ENCODE measurements at regions not wholly inside any gene's neighbourhood (a gene's known extent, or its start where the extent isn't known, plus 50 kb on each side); places are given as distances from the start of the nearest gene placed in this dataset.

DNA sequence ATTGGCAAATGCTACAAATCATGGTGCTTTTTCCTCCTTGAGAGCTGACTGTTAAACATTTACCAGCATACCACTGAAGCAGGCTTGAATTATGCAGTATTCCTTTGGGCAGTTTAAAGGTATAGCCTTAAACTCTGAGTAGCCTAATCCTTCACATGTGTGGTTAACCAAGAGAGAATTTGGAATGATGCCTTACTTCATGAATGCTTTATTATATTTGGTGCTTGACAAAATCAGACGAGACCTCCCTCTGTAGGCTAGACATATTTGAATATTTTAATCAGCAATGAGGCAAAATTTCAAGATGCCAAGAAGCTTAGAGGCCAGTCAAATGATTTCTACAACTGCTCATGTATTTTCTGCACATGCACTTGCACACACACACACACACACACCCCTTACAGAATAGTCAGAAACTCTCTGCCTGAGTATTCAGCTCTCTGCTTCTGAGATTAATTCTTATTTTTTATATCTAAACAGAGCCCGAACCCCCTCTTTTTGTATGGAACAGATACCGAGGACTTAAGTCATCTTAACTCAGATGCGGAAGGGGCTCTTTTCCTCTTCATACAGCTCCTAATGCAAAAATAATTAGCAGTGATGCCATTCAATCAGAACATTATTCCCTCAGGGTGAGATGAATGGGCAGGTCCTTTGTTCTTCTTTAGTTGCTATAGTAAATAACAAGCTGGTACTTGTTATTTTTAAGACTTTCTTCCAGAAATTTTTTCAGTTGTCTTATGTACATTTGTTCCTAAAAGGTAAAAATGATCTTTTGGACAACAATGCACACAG lies 195.5 kb upstream of the TMC3 start:
- no peak for DNase-seq

DNA sequence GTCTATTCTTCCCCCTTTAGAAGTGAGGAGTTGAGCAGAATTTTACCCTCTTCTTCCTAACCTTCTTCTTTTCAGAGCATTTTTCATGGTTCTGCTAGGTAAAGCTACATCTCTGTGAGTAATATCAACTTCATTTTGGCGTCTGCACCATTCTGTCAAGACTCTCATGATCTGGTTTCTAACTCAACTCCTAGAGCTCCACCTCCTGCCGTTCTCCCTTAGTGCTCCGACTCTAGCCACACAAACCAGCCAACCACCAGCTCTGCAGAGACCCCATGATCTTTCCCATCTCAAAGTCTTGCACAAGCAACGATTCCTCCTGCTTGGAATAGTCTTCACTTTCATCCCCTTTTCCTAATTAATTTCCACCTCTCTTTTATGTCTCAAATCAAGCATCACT lies 193.9 kb upstream of the TMC3 start:
- DNase-seq = no peak

DNA sequence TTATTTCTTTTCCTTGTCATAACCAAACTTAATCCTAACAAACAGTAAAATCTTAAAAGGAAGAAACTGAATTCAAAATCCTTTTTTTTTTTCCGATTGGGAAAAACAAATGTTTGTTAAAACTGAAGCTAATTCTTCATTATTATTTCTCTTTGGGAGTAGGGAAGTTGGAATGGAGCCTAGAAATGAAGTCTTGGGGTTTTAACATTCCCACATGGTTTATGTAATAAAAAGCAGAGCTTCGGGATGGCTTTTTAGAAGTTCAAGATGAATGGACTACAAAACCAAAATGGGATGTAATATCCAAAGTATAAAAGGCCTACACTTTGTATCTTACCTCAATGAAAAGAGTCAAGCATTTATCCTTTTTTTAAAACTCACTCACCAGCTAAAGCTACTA lies 189.0 kb upstream of the TMC3 start:
- DNase-seq = no peak

- DNase-seq = no peak
These were observed 186.4 kb upstream of the TMC3 start for GRCh38 chr15:81560405-81560804.

- no peak for DNase-seq
These were observed 184.0 kb upstream of the TMC3 start for GRCh38 chr15:81558056-81558455.

GRCh38 chr15:81555346-81555745 lies 181.3 kb upstream of the TMC3 start:
- no peak for DNase-seq

GRCh38 chr15:81548365-81549130 lies 174.5 kb upstream of the TMC3 start:
- no peak for DNase-seq

DNA sequence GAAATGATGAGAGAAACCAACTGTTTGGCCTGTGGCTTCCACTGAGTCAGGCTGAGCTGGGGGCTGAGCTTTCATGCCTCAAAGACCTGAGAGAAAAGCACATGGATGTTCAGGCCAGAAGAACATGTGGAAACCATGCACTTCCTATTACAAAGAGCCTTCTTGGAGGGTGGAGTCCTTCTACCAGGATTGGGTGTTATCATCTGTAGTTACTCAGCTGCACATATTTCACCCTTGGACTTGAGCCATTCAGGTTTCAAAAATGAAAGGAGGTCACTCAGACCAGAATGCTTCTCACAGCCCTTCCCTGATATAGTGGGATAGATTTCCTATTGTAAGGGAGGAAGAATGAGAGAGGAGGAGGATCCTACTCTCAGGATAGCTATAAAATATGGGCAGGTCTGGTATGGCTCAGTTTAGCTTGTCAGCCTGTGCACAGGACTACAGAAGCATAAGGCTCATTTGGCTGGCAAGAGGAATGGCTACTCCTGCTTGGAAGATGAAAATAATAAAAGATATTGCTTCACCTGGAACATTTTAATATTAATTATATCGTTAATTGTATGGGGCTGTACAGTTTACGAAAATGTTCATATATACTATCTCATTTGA lies 173.6 kb upstream of the TMC3 start:
- DNase-seq = no peak

DNA sequence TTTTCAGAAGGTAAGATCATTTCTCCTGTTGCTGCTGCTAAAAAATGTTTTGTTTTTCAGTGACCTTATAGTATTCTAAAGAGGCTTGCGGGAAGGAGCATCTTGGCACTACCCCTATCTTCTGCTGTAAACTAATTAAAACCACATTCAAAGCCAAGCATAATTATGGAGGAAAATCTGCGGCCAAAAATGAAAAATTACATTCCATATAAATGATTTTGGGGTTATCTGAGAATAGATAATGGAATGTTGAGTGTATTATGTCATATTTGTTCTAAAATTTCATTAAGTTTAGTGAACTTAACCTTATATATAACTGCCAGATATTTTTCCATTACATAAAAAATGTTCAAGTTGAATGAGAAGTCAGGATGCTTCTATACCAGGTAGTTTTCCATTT lies 170.4 kb upstream of the TMC3 start:
- DNase-seq = no peak

DNA sequence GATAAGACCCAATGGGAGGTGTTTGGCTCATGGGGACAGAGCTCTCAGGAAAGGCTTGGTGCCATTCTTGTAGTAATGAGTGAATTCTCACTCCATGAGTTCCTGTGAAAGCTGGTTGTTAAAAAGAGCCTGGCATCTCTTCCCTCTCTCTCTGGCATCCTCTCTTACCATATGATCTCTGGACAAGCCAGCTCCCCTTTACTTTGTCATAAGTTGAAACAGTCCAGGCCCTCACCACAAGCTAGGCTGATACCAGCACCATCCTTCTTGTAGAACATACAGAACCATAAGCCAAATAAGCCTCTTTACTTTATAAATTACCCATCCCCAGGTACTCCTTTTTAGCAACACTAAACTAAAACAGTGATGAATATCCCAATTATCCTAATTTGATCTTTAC lies 166.9 kb upstream of the TMC3 start:
- DNase-seq = no peak

DNA sequence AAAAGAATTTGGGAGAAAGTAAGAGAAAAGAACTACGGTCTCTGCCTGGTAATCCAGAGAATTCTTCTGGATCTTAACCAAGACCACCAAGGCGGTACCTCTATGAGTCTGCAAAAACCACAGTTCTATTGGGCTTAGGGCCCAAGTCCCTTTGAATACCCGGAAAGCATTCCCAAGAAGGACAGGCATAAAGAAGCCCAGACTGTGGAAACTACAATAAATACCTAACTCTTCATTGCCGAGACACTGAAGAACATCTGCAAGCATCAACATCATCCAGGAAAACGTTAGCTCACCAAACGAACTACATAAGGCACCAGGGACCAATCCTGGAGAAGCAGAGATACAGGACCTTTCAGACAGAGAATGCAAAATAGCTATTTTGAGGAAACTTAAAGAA lies 162.3 kb upstream of the TMC3 start:
- DNase-seq = no peak

- no peak for DNase-seq
These were observed 160.1 kb upstream of the TMC3 start for GRCh38 chr15:81534124-81534523.

DNA sequence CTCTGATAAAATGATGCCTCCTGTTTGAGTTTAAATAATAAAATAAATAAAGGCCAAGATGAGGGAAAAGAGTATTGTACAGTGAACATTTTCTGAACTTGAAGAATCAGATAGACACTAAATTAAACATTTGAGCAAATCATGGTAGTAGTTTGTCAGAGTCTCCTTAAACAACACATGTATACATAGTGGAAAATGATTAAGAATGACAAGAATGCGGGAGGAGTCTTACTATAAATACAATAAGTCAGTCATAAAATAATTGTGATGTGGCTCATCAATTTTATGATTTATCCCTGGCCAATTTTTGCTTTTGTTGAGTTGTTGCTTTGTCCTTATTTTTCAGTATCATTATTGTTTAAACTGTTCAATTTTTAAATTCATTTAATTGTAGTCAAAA lies 158.0 kb upstream of the TMC3 start:
- DNase-seq = no peak

DNA sequence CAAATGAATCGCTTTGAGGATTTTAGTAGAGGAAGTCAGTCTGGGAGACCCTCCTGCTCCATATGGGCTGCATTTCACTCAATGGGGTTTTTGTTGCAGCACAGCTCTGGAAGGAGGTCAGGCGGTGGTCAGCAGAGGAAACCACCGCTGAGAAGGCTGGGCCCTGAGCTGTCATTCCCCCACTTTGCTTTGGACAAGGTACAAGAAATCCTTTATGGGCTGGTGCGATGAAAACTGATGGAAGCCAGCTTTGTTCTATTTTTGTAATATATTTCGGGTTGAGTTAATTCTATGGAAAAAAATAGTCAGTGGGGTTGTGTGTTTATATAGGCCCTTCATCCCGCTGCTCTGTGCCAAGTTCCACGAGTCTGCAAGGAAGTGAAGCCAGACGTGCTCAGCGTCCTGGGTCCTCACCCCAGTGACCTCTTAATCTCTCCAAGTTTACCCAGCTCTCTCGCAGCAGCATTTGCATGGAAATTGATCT lies 157.1 kb upstream of the TMC3 start:
- DNase-seq = no peak

- no peak for DNase-seq
These were observed 156.3 kb upstream of the TMC3 start for GRCh38 chr15:81530271-81530691.

GRCh38 chr15:81529481-81529880 lies 155.5 kb upstream of the TMC3 start:
- no peak for DNase-seq

DNA sequence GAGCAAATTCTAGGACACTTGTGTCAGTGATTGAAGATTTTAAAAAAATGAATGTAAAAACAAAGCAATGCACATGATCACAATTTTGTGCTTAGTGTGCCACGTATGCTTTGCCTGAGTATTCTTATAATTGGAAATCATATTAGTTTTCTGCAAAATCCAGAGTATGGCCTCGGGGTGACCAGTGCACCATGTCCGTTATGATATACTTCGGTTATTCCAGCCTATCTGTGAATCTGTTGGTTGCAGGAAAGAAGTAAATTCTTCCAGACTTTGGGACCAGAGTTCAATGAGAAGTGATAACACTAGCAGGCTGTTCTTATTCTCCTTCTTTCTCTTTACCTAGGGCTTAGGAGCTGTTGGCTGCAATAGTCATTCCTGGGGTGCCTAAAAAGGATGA lies 152.0 kb upstream of the TMC3 start:
- no peak for DNase-seq

DNA sequence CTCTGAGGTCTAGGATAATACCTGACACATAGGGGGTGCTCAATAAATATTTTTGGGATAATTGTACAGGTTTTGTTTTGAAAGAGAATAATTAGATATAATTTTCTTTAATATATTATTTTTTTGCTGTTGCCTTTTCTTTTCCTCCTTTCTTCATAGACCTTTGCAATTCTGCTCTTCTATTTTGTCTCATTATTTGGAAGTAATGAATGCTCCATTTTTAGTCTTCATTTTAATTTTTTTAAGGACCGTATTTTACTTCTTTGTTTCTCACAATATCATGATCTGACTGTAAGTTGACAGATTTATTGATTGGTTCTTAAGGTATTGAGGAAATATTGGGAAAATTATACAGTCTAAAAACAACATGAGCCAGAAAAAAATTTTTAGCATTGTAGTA lies 150.5 kb upstream of the TMC3 start:
- no peak for DNase-seq

DNA sequence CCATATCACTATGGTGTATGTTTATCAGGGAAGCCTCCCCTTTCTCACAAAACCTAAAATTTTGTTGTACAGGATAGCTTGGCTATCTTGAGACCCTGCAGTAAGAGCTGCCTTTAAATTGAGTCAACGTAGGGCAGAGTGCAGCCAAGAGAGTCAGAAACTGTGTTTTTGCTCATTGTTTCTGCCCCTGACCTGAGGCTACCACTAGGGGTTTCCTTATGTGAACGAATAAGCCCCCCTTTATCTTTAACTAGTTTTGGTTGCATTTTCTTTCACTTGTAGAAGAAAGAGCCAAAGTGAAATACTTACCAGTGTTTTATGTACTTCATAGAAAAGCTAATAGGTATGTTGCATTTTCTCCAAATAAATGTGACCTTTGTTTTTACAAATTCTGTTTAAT lies 149.9 kb upstream of the TMC3 start:
- DNase-seq = no peak

- no peak for DNase-seq
These were observed 146.5 kb upstream of the TMC3 start for GRCh38 chr15:81520480-81520879.

DNA sequence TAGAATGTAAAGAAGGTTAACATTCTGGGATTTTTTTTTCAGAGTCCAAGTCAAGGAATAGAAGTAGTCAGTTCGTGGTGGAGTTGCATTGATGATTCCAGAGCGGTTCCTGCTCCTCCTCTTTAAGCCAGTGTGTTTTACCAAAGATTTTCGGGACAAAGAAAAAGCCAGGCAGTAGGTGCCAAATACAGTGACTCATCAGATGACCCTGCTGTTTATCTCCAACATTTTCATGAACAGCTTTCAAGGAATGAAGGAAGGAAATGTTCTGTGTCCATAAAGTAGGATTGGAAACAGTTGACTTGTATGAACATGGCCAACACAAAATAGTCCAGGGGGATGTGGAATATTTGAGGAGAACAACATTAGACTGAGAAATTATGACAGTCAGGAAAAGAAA lies 142.4 kb upstream of the TMC3 start:
- DNase-seq = no peak

DNA sequence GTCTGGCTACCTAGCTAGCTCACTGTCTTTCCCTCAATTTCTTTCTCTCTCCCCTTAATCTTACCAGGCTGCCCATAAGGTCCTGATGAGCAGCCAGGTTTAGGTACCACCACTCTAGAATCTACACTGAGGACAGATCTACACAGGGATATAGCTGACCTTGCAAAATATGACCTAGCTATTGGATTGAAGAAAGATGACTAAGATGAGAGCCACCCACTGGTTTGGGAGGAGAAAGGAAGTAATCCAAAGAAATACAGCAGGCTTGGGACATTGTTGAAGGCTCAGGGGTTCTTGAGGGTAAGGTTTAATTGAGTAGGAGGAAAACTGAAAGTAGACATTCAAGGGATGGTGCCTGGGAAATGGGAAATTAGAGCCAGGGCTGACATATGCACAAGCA lies 142.0 kb upstream of the TMC3 start:
- DNase-seq = no peak

DNA sequence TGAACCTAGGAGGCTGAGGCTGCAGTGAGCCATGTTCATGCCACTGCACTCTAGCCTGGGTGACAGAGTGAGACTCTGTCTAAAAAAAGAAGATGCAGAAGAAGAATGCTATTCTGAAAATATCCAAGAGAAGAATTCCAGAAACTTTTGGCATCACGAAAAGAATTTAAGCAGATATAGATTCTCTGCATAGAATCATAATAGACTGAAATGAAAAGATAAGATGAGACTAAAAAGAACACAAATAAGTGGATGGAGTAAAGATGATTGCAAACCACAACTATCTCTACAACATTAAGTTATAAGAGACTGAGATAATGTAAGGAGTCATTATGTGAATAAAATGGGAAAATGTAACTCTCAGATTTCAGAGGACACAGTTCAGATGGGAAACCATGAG lies 140.7 kb upstream of the TMC3 start:
- no peak for DNase-seq

DNA sequence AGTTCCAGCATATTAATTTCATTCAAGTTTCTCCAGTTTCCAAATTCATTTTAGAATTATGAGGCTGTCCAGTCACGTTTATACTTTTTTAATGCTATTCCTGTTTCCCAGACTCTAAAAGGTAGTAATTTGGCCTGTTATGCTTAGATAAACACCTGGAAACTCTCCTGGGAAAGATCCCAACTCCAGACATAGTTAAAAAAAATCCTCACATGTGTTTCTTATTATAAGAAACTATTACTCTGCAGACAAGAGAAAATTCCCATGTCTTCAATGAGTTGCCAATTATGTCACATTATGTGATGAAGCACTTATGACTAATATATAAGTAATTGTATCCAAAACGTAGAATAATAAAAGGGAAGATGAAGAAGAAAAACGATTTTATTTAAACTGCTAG lies 137.1 kb upstream of the TMC3 start:
- no peak for DNase-seq

Data from activated T-cell treated with anti-CD3 and anti-CD28 coated beads for 4 hours (primary cell).